IMR-90 (cell line): ENCODE measurements at regions not wholly inside any gene's neighbourhood (a gene's known extent, or its start where the extent isn't known, plus 50 kb on each side); places are given as distances from the start of the nearest gene placed in this dataset.

Experiments used
- ATAC-seq: fragments of 200-7000 bp; cut with Tn5 transposase; 2 replicates; pipeline ENCODE4 v1.9.1; 2020; ENCODE audit warnings: low read depth, mild to moderate bottlenecking, moderate library complexity
- BruUV-seq: library from RNA; stranded (reverse); fragments of 400-500 nt; replicated peaks from 2 replicates; lab custom pipeline; 2021; lab: Mats Ljungman, UMichigan
- CTCF ChIA-PET: fragments of 300-600 bp; formaldehyde crosslinking; extraction: SDS; loops from one replicate; lab custom pipeline; 2021; ENCODE audit warnings: antibody characterized with exemption; lab: Yijun Ruan, JAX
- POLR2A ChIA-PET: fragments of 300-600 bp; sonication (Branson Sonifier 250); formaldehyde crosslinking; loops from one replicate; lab custom pipeline; 2022; ENCODE audit warnings: antibody characterized with exemption; ENCODE audit not compliant: unreplicated experiment; lab: Charles Lee
- DNase-seq: peaks from one replicate; pipeline ENCODE4 v3.0.0; 2013
- H2AFZ ChIP-seq: replicated peaks from 2 replicates; pipeline ENCODE3; 2013; ENCODE audit warnings: low read length, mild to moderate bottlenecking; ENCODE audit not compliant: poor library complexity
- H2AK5ac ChIP-seq: 2 replicates; pipeline ENCODE4 v1.6.1; 2013; ENCODE audit warnings: low read depth, low read length, inconsistent platforms
- H2AK9ac ChIP-seq: replicated peaks from 2 replicates; pipeline ENCODE3; 2013; ENCODE audit warnings: mild to moderate bottlenecking, low read depth, low read length, moderate library complexity; ENCODE audit not compliant: poor library complexity
- H2BK120ac ChIP-seq: 2 replicates; pipeline ENCODE4 v1.6.1; 2013; ENCODE audit warnings: low read depth, low read length, inconsistent platforms
- H2BK15ac ChIP-seq: 3 replicates; pipeline ENCODE4 v1.6.1; 2013; ENCODE audit warnings: low read depth, low read length, inconsistent platforms
- H2BK20ac ChIP-seq: 2 replicates; pipeline ENCODE4 v1.6.1; 2013; ENCODE audit warnings: low read depth, mild to moderate bottlenecking, inconsistent platforms, low read length, moderate library complexity
- H2BK5ac ChIP-seq: 2 replicates; pipeline ENCODE4 v1.6.1; 2013; ENCODE audit warnings: mild to moderate bottlenecking, low read depth, low read length, inconsistent platforms; ENCODE audit not compliant: poor library complexity, severe bottlenecking
- H3K14ac ChIP-seq: replicated peaks from 2 replicates; pipeline ENCODE4 v1.6.1; 2013; ENCODE audit warnings: low read depth, low read length, inconsistent platforms
- H3K18ac ChIP-seq: 2 replicates; pipeline ENCODE4 v1.6.1; 2013; ENCODE audit warnings: low read depth, low read length, control low read depth
- H3K23ac ChIP-seq: 2 replicates; pipeline ENCODE4 v1.6.1; 2013; ENCODE audit warnings: low read depth, low read length, inconsistent platforms
- H3K27ac ChIP-seq: 2 replicates; pipeline ENCODE4 v1.5.1; 2013; ENCODE audit warnings: mild to moderate bottlenecking, control low read depth, low read length; ENCODE audit not compliant: insufficient read depth
- H3K27me3 ChIP-seq: 2 replicates; pipeline ENCODE4 v1.6.1; 2013; ENCODE audit warnings: low read length; ENCODE audit not compliant: control insufficient read depth, insufficient read depth
- H3K36me3 ChIP-seq: 2 replicates; pipeline ENCODE4 v1.6.1; 2013; ENCODE audit warnings: low read length, mixed read lengths; ENCODE audit not compliant: control insufficient read depth, insufficient read depth
- H3K4ac ChIP-seq: 2 replicates; pipeline ENCODE4 v1.6.1; 2013; ENCODE audit warnings: low read depth, low read length, inconsistent platforms
- H3K4me1 ChIP-seq: 2 replicates; pipeline ENCODE4 v1.6.1; 2013; ENCODE audit warnings: low read length, mixed read lengths; ENCODE audit not compliant: control insufficient read depth, insufficient read depth
- H3K4me2 ChIP-seq: 2 replicates; pipeline ENCODE4 v1.6.1; 2013; ENCODE audit warnings: low read depth, mild to moderate bottlenecking, control low read depth, low read length, moderate library complexity
- H3K4me3 ChIP-seq: 2 replicates; pipeline ENCODE4 v1.5.1; 2013; ENCODE audit warnings: low read depth, mild to moderate bottlenecking, control low read depth, low read length, moderate library complexity; ENCODE audit not compliant: insufficient read depth
- H3K56ac ChIP-seq: 2 replicates; pipeline ENCODE4 v1.6.1; 2013; ENCODE audit warnings: low read length, inconsistent platforms; ENCODE audit not compliant: insufficient read depth; ENCODE audit errors: extremely low read depth
- H3K79me1 ChIP-seq, 2 experiments: 2 replicates each; pipeline ENCODE4 v1.6.1; 2013; ENCODE audit warnings: low read length in 2 of 2, inconsistent platforms in 1 of 2, low read depth in 1 of 2
- H3K9ac ChIP-seq: 2 replicates; pipeline ENCODE4 v1.6.1; 2013; ENCODE audit warnings: low read depth, low read length, control low read depth
- H3K9me1 ChIP-seq: 2 replicates; pipeline ENCODE4 v1.6.1; 2013; ENCODE audit warnings: low read length, inconsistent platforms; ENCODE audit not compliant: insufficient read depth
- H3K9me3 ChIP-seq: 2 replicates; pipeline ENCODE4 v1.6.1; 2013; ENCODE audit warnings: low read length; ENCODE audit not compliant: control insufficient read depth, insufficient read depth
- H4K20me1 ChIP-seq: 2 replicates; pipeline ENCODE4 v1.6.1; 2013; ENCODE audit warnings: low read length, inconsistent platforms; ENCODE audit not compliant: insufficient read depth
- H4K5ac ChIP-seq: 2 replicates; pipeline ENCODE4 v1.6.1; 2013; ENCODE audit warnings: mild to moderate bottlenecking, low read depth, low read length, control low read depth
- H4K8ac ChIP-seq, 2 experiments: 2 replicates each; pipeline ENCODE4 v1.6.1; 2013; ENCODE audit warnings: low read depth in 2 of 2, low read length in 2 of 2, control low read depth in 1 of 2, inconsistent platforms in 1 of 2
- H4K91ac ChIP-seq: 2 replicates; pipeline ENCODE4 v1.6.1; 2013; ENCODE audit warnings: low read depth, low read length, inconsistent platforms; ENCODE audit not compliant: insufficient read depth
- BHLHE40 ChIP-seq: fragments of 150-350 bp; IDR thresholded peaks from 2 replicates; pipeline ENCODE4 v1.6.1; 2016; ENCODE audit warnings: mild to moderate bottlenecking, low read depth, low read length
- CEBPB ChIP-seq: IDR thresholded peaks from 2 replicates; pipeline ENCODE4 v1.6.1; 2012; ENCODE audit warnings: low read depth, low read length, improper control_type of control experiment
- CHD1 ChIP-seq: IDR thresholded peaks from 2 replicates; pipeline ENCODE4 v1.6.1; 2012; ENCODE audit warnings: low read depth, low read length, improper control_type of control experiment
- FOS ChIP-seq: fragments of 150-350 bp; IDR thresholded peaks from 2 replicates; pipeline ENCODE4 v1.6.1; 2016; ENCODE audit warnings: low read depth, low read length
- MAFK ChIP-seq: IDR thresholded peaks from 2 replicates; pipeline ENCODE4 v1.6.1; 2012; ENCODE audit warnings: low read depth, low read length, improper control_type of control experiment
- MAZ ChIP-seq: IDR thresholded peaks from 2 replicates; pipeline ENCODE4 v1.6.1; 2012; ENCODE audit warnings: low read depth, mild to moderate bottlenecking, low read length, improper control_type of control experiment, moderate library complexity, borderline replicate concordance
- MXI1 ChIP-seq: IDR thresholded peaks from 2 replicates; pipeline ENCODE4 v1.6.1; 2012; ENCODE audit warnings: low read depth, mild to moderate bottlenecking, low read length, moderate library complexity, borderline replicate concordance
- NFE2L2 ChIP-seq: fragments of 150-350 bp; IDR thresholded peaks from 2 replicates; pipeline ENCODE4 v1.6.1; 2016; ENCODE audit warnings: low read depth, mild to moderate bottlenecking, low read length
- POLR2A ChIP-seq: IDR thresholded peaks from 2 replicates; pipeline ENCODE4 v1.6.1; 2012; ENCODE audit warnings: mild to moderate bottlenecking, low read depth, low read length
- RAD21 ChIP-seq: IDR thresholded peaks from 2 replicates; pipeline ENCODE4 v1.6.1; 2012; ENCODE audit warnings: low read length, improper control_type of control experiment
- RCOR1 ChIP-seq: IDR thresholded peaks from 2 replicates; pipeline ENCODE4 v1.6.1; 2012; ENCODE audit warnings: mild to moderate bottlenecking, low read length, improper control_type of control experiment; ENCODE audit not compliant: insufficient replicate concordance
- RFX5 ChIP-seq: IDR thresholded peaks from 2 replicates; pipeline ENCODE4 v1.8.0; 2012; ENCODE audit warnings: low read depth, mild to moderate bottlenecking, low read length, moderate library complexity
- SMC3 ChIP-seq: fragments of 150-350 bp; IDR thresholded peaks from 2 replicates; pipeline ENCODE4 v1.6.1; 2016; ENCODE audit warnings: low read depth, mild to moderate bottlenecking, antibody characterized with exemption, low read length, moderate library complexity
- WGBS, 2 experiments: methylation state at CpG; one replicate each; pipeline versions ENCODE4 v1.1.5 to v1.1.7; 2013; ENCODE audit warnings: missing lambda C conversion rate in 2 of 2; ENCODE audit not compliant: insufficient read length in 1 of 2; ENCODE audit errors: extremely low coverage in 2 of 2; 5-methylcytosine and 5-hydroxymethylcytosine counted together
- dilution Hi-C: fragments of 300-500 bp; cut with HindIII; formaldehyde crosslinking; loops from one replicate; pipeline ENCODE4 v1.14.3; 2018; ENCODE audit warnings: low sequenced_read_pairs; ENCODE audit not compliant: unreplicated experiment
- in situ Hi-C: fragments of 300-500 bp; cut with MboI; formaldehyde crosslinking; loops from 3 replicates; pipeline ENCODE4 v1.14.3; 2019; ENCODE audit warnings: low sequenced_read_pairs, inconsistent platforms, mixed read lengths
- intact Hi-C: fragments of 100-400 bp; cut with micrococcal nuclease; formaldehyde crosslinking; loops from 2 replicates; pipeline ENCODE4 v1.10.0; 2022
- TF ChIP-seq, protein P1 (sequence below): conservative IDR thresholded peaks from 2 replicates; pipeline ENCODE4 v1.5.1; 2012; ENCODE audit warnings: mild to moderate bottlenecking, low read depth, low read length, improper control_type of control experiment
- TF ChIP-seq, protein P2 (sequence below): fragments of 150-350 bp; IDR thresholded peaks from 2 replicates; pipeline ENCODE4 v1.6.1; 2017; ENCODE audit warnings: mild to moderate bottlenecking, antibody characterized with exemption, low read length, low read depth
- TF ChIP-seq, protein P3 (sequence below): fragments of 150-350 bp; IDR thresholded peaks from 2 replicates; pipeline ENCODE4 v1.6.1; 2016; ENCODE audit warnings: low read depth, mild to moderate bottlenecking, low read length, moderate library complexity, borderline replicate concordance

- Histone ChIP-seq H4K91ac (no peak overlapping the region), H2BK20ac (no peak overlapping the region), H2BK5ac (no peak overlapping the region), H4K5ac (no peak overlapping the region), H4K8ac (no peak overlapping the region), H3K79me1 (no peaks in the 10 kb centered on the region), H3K56ac (no peak overlapping the region), H2AFZ (no peak overlapping the region), H3K36me3 (no peaks in the 10 kb centered on the region), H2BK15ac (no peak overlapping the region), H3K4me3 (no peak overlapping the region), H2BK120ac (no peak overlapping the region), H3K9ac (no peak overlapping the region), H3K9me1 (no peaks in the 10 kb centered on the region), H3K23ac (no peak overlapping the region), H3K4me1 (peaks cover 2% of the 10 kb centered on the region; the same call in 1 of the 2 replicates), H3K14ac (no peak overlapping the region), H3K9me3 (no peaks in the 10 kb centered on the region), H3K27ac (no peak overlapping the region), H4K20me1 (no peaks in the 10 kb centered on the region), H3K27me3 (no peaks in the 10 kb centered on the region), H3K18ac (peak overlapping the region; percentile 53; the same call in 1 of the 2 replicates), H2AK9ac (no peak overlapping the region), H3K4me2 (no peak overlapping the region), H3K4ac (no peak overlapping the region), H2AK5ac (no peak overlapping the region)
- TF ChIP-seq MAZ: no peak
- TF ChIP-seq CHD1: no peak
- TF ChIP-seq, protein P1, sequence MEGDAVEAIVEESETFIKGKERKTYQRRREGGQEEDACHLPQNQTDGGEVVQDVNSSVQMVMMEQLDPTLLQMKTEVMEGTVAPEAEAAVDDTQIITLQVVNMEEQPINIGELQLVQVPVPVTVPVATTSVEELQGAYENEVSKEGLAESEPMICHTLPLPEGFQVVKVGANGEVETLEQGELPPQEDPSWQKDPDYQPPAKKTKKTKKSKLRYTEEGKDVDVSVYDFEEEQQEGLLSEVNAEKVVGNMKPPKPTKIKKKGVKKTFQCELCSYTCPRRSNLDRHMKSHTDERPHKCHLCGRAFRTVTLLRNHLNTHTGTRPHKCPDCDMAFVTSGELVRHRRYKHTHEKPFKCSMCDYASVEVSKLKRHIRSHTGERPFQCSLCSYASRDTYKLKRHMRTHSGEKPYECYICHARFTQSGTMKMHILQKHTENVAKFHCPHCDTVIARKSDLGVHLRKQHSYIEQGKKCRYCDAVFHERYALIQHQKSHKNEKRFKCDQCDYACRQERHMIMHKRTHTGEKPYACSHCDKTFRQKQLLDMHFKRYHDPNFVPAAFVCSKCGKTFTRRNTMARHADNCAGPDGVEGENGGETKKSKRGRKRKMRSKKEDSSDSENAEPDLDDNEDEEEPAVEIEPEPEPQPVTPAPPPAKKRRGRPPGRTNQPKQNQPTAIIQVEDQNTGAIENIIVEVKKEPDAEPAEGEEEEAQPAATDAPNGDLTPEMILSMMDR: no peak
- TF ChIP-seq MAFK: no peak
- TF ChIP-seq POLR2A: no peak
- no peak for TF ChIP-seq SMC3
- no peak for TF ChIP-seq BHLHE40
- no peak for TF ChIP-seq RCOR1
- TF ChIP-seq NFE2L2: no peak
- TF ChIP-seq, protein P2, sequence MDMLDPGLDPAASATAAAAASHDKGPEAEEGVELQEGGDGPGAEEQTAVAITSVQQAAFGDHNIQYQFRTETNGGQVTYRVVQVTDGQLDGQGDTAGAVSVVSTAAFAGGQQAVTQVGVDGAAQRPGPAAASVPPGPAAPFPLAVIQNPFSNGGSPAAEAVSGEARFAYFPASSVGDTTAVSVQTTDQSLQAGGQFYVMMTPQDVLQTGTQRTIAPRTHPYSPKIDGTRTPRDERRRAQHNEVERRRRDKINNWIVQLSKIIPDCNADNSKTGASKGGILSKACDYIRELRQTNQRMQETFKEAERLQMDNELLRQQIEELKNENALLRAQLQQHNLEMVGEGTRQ: no peak
- no peak for TF ChIP-seq RAD21
- TF ChIP-seq CEBPB: no peak
- TF ChIP-seq, protein P3, sequence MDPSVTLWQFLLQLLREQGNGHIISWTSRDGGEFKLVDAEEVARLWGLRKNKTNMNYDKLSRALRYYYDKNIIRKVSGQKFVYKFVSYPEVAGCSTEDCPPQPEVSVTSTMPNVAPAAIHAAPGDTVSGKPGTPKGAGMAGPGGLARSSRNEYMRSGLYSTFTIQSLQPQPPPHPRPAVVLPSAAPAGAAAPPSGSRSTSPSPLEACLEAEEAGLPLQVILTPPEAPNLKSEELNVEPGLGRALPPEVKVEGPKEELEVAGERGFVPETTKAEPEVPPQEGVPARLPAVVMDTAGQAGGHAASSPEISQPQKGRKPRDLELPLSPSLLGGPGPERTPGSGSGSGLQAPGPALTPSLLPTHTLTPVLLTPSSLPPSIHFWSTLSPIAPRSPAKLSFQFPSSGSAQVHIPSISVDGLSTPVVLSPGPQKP: no peak
- no peak for TF ChIP-seq RFX5
- TF ChIP-seq MXI1: no peak
- TF ChIP-seq FOS: no peak
- WGBS, 2 experiments: no CpG with 5 or more reads among the region's 3 CpGs
- no TSS peak for BruUV-seq
- DNase-seq (peak; percentile 66), ATAC-seq (peak; percentile 64)
- dilution Hi-C loops (no loop called here), in situ Hi-C loops (no loop called here), intact Hi-C loops (no loop called here)
- CTCF ChIA-PET: no interaction called here
- POLR2A ChIA-PET: no interaction called here
These were observed 554.0 kb downstream of the TLE4 start for GRCh38 chr9:80125731-80126264.
